CD8-positive, alpha-beta memory T cell (primary cell): ENCODE measurements at regions not wholly inside any gene's neighbourhood (a gene's known extent, or its start where the extent isn't known, plus 50 kb on each side); places are given as distances from the start of the nearest gene placed in this dataset.

Experiments
- CTCF ChIA-PET: fragments of 350-600 bp; sonication (Branson Sonifier 250); formaldehyde crosslinking; loops from one replicate; lab custom pipeline; 2021; ENCODE audit warnings: antibody characterized with exemption; lab: Charles Lee
- POLR2A ChIA-PET: fragments of 350-600 bp; sonication (Branson Sonifier 250); formaldehyde crosslinking; loops from one replicate; lab custom pipeline; 2021; ENCODE audit warnings: antibody characterized with exemption; lab: Charles Lee
- DNase-seq, 5 donors: peaks; one replicate each; pipeline versions ENCODE4 v3.0.0 to v3.0.0-alpha.2; 2020 to 2022; ENCODE audit warnings: mixed read lengths in 1 of 5
- H3K27ac ChIP-seq: one replicate; pipeline ENCODE4 v1.7.0; 2013; ENCODE audit warnings: low read depth, mild to moderate bottlenecking, low read length, moderate library complexity
- H3K27me3 ChIP-seq: 2 replicates; pipeline ENCODE4 v1.7.0; 2013; ENCODE audit warnings: low read length, mild to moderate bottlenecking; ENCODE audit not compliant: insufficient read depth, poor library complexity, severe bottlenecking
- H3K36me3 ChIP-seq: 2 replicates; pipeline ENCODE4 v1.7.0; 2013; ENCODE audit warnings: mild to moderate bottlenecking, low read length, moderate library complexity; ENCODE audit not compliant: insufficient read depth
- H3K4me1 ChIP-seq: 2 replicates; pipeline ENCODE4 v1.7.0; 2013; ENCODE audit warnings: mild to moderate bottlenecking, low read length, moderate library complexity; ENCODE audit not compliant: insufficient read depth
- H3K4me3 ChIP-seq: 2 replicates; pipeline ENCODE4 v1.7.0; 2013; ENCODE audit warnings: mild to moderate bottlenecking, low read length
- H3K9me3 ChIP-seq: 2 replicates; pipeline ENCODE4 v1.7.0; 2013; ENCODE audit warnings: mild to moderate bottlenecking, low read length
- H3K27ac Mint-ChIP-seq, 8 donors: one replicate each; pipeline ENCODE4 v1.8.0; 2020 to 2021; ENCODE audit warnings: mixed read lengths in 8 of 8, mild to moderate bottlenecking in 6 of 8, inconsistent platforms in 3 of 8, moderate library complexity in 3 of 8
- H3K27me3 Mint-ChIP-seq, 2 donors: one replicate each; pipeline ENCODE4 v1.8.0; 2020 to 2021; ENCODE audit warnings: mixed read lengths in 2 of 2, mild to moderate bottlenecking in 1 of 2, moderate library complexity in 1 of 2
- H3K36me3 Mint-ChIP-seq, 3 donors: one replicate each; pipeline ENCODE4 v1.8.0; 2020 to 2021; ENCODE audit warnings: mixed read lengths in 3 of 3, inconsistent platforms in 1 of 3, mild to moderate bottlenecking in 1 of 3
- H3K4me1 Mint-ChIP-seq, 3 donors: one replicate each; pipeline ENCODE4 v1.8.0; 2020 to 2021; ENCODE audit warnings: mixed read lengths in 3 of 3, inconsistent platforms in 1 of 3, mild to moderate bottlenecking in 1 of 3
- H3K4me3 Mint-ChIP-seq, 7 donors: one replicate each; pipeline ENCODE4 v1.8.0; 2020 to 2021; ENCODE audit warnings: mixed read lengths in 7 of 7, mild to moderate bottlenecking in 6 of 7, moderate library complexity in 4 of 7, inconsistent platforms in 2 of 7
- H3K9me3 Mint-ChIP-seq, 5 donors: one replicate each; pipeline ENCODE4 v1.8.0; 2020 to 2022; ENCODE audit warnings: mixed read lengths in 5 of 5, mild to moderate bottlenecking in 3 of 5, moderate library complexity in 2 of 5, inconsistent platforms in 1 of 5

GRCh38 chr2:116879650-116880160 lies 934.8 kb upstream of the DDX18 start:
- no peak overlapping the region for H3K4me3 ChIP-seq
- H3K9me3 Mint-ChIP-seq = peaks cover 2 to 52% (median 10%) of the 10 kb centered on the region in 5 donors
- DNase-seq = no peak
- ChIA-PET CTCF (no interaction called here), POLR2A (no interaction called here)
- no peaks in the 10 kb centered on the region for H3K36me3 ChIP-seq
- peaks cover 0 to 3% (median 0%) of the 10 kb centered on the region in 3 donors for H3K36me3 Mint-ChIP-seq
- H3K27me3 ChIP-seq = no peaks in the 10 kb centered on the region
- no peak overlapping the region for H3K27ac Mint-ChIP-seq
- H3K4me1 ChIP-seq = no peaks in the 10 kb centered on the region
- no peak overlapping the region for H3K27ac ChIP-seq
- H3K4me1 Mint-ChIP-seq = no peaks in the 10 kb centered on the region
- H3K27me3 Mint-ChIP-seq = no peaks in the 10 kb centered on the region
- H3K9me3 ChIP-seq = no peaks in the 10 kb centered on the region
- H3K4me3 Mint-ChIP-seq = no peak overlapping the region

- Mint-ChIP-seq H3K27me3 (no peaks in the 10 kb centered on the region), H3K27ac (no peak overlapping the region), H3K9me3 (peaks cover 13 to 40% (median 18%) of the 10 kb centered on the region in 5 donors), H3K4me1 (no peaks in the 10 kb centered on the region), H3K4me3 (no peak overlapping the region), H3K36me3 (no peaks in the 10 kb centered on the region)
- CTCF ChIA-PET = no interaction called here
- Histone ChIP-seq H3K36me3 (no peaks in the 10 kb centered on the region), H3K9me3 (no peaks in the 10 kb centered on the region), H3K27ac (no peak overlapping the region), H3K4me1 (no peaks in the 10 kb centered on the region), H3K27me3 (no peaks in the 10 kb centered on the region), H3K4me3 (no peak overlapping the region)
- DNase-seq = no peak
- POLR2A ChIA-PET = no interaction called here
Observed at GRCh38 chr2:116891191-116891590, 923.3 kb upstream of the DDX18 start.

GRCh38 chr2:116911540-116911939 lies 903.0 kb upstream of the DDX18 start:
- no peaks in the 10 kb centered on the region for H3K9me3 ChIP-seq
- no peaks in the 10 kb centered on the region for H3K4me1 ChIP-seq
- H3K27me3 Mint-ChIP-seq = no peaks in the 10 kb centered on the region
- H3K27me3 ChIP-seq = no peaks in the 10 kb centered on the region
- H3K4me3 ChIP-seq = no peak overlapping the region
- H3K27ac ChIP-seq = no peak overlapping the region
- H3K9me3 Mint-ChIP-seq = peaks cover 3 to 31% (median 9%) of the 10 kb centered on the region in 5 donors
- POLR2A ChIA-PET = no interaction called here
- CTCF ChIA-PET = no interaction called here
- no peak overlapping the region for H3K4me3 Mint-ChIP-seq
- DNase-seq = no peak
- H3K4me1 Mint-ChIP-seq = no peaks in the 10 kb centered on the region
- H3K36me3 ChIP-seq = no peaks in the 10 kb centered on the region
- no peaks in the 10 kb centered on the region for H3K36me3 Mint-ChIP-seq
- no peak overlapping the region for H3K27ac Mint-ChIP-seq

- H3K4me1 Mint-ChIP-seq = no peaks in the 10 kb centered on the region
- no peaks in the 10 kb centered on the region for H3K36me3 ChIP-seq
- CTCF ChIA-PET = no interaction called here
- H3K27me3 Mint-ChIP-seq = no peaks in the 10 kb centered on the region
- no peaks in the 10 kb centered on the region for H3K36me3 Mint-ChIP-seq
- H3K9me3 Mint-ChIP-seq = peaks cover 0 to 29% (median 3%) of the 10 kb centered on the region in 5 donors
- no peak overlapping the region for H3K27ac Mint-ChIP-seq
- no peaks in the 10 kb centered on the region for H3K27me3 ChIP-seq
- no peaks in the 10 kb centered on the region for H3K9me3 ChIP-seq
- no peak overlapping the region for H3K4me3 Mint-ChIP-seq
- no peak overlapping the region for H3K4me3 ChIP-seq
- no peaks in the 10 kb centered on the region for H3K4me1 ChIP-seq
- no peak overlapping the region for H3K27ac ChIP-seq
- POLR2A ChIA-PET = no interaction called here
- DNase-seq = no peak
Observed at GRCh38 chr2:116915673-116916072, 898.8 kb upstream of the DDX18 start.

GRCh38 chr2:116917196-116917595 lies 897.3 kb upstream of the DDX18 start:
- Histone ChIP-seq H3K9me3 (no peaks in the 10 kb centered on the region), H3K36me3 (no peaks in the 10 kb centered on the region), H3K27me3 (no peaks in the 10 kb centered on the region), H3K4me3 (no peak overlapping the region), H3K27ac (no peak overlapping the region), H3K4me1 (no peaks in the 10 kb centered on the region)
- Mint-ChIP-seq H3K27me3 (no peaks in the 10 kb centered on the region), H3K9me3 (peaks cover 0 to 37% (median 3%) of the 10 kb centered on the region in 5 donors), H3K27ac (no peak overlapping the region), H3K4me1 (no peaks in the 10 kb centered on the region), H3K4me3 (no peak overlapping the region), H3K36me3 (no peaks in the 10 kb centered on the region)
- ChIA-PET POLR2A (no interaction called here), CTCF (no interaction called here)
- DNase-seq = no peak

GRCh38 chr2:116918574-116918973 lies 895.9 kb upstream of the DDX18 start:
- H3K36me3 Mint-ChIP-seq = no peaks in the 10 kb centered on the region
- ChIA-PET POLR2A (no interaction called here), CTCF (no interaction called here)
- Histone ChIP-seq H3K4me1 (no peaks in the 10 kb centered on the region), H3K36me3 (no peaks in the 10 kb centered on the region), H3K27ac (no peak overlapping the region), H3K4me3 (no peak overlapping the region), H3K27me3 (no peaks in the 10 kb centered on the region), H3K9me3 (no peaks in the 10 kb centered on the region)
- no peak overlapping the region for H3K4me3 Mint-ChIP-seq
- no peaks in the 10 kb centered on the region for H3K27me3 Mint-ChIP-seq
- no peak for DNase-seq
- no peak overlapping the region for H3K27ac Mint-ChIP-seq
- no peaks in the 10 kb centered on the region for H3K4me1 Mint-ChIP-seq
- H3K9me3 Mint-ChIP-seq = peaks cover 0 to 38% (median 4%) of the 10 kb centered on the region in 5 donors

- no peaks in the 10 kb centered on the region for H3K27me3 Mint-ChIP-seq
- Histone ChIP-seq H3K9me3 (no peaks in the 10 kb centered on the region), H3K36me3 (no peaks in the 10 kb centered on the region), H3K4me1 (no peaks in the 10 kb centered on the region), H3K27me3 (no peaks in the 10 kb centered on the region), H3K4me3 (no peak overlapping the region), H3K27ac (no peak overlapping the region)
- peaks cover 3 to 41% (median 8%) of the 10 kb centered on the region in 5 donors for H3K9me3 Mint-ChIP-seq
- ChIA-PET CTCF (no interaction called here), POLR2A (no interaction called here)
- H3K4me1 Mint-ChIP-seq = no peaks in the 10 kb centered on the region
- no peak overlapping the region for H3K27ac Mint-ChIP-seq
- H3K4me3 Mint-ChIP-seq = no peak overlapping the region
- peaks cover 0 to 4% (median 0%) of the 10 kb centered on the region in 3 donors for H3K36me3 Mint-ChIP-seq
- DNase-seq = no peak
Observed at GRCh38 chr2:116922414-116922813, 892.1 kb upstream of the DDX18 start.

GRCh38 chr2:116924509-116924908 lies 890.0 kb upstream of the DDX18 start:
- no peaks in the 10 kb centered on the region for H3K27me3 Mint-ChIP-seq
- Histone ChIP-seq H3K9me3 (no peaks in the 10 kb centered on the region), H3K27ac (no peak overlapping the region), H3K36me3 (no peaks in the 10 kb centered on the region), H3K27me3 (no peaks in the 10 kb centered on the region), H3K4me3 (no peak overlapping the region), H3K4me1 (no peaks in the 10 kb centered on the region)
- H3K4me1 Mint-ChIP-seq = no peaks in the 10 kb centered on the region
- DNase-seq = no peak
- H3K4me3 Mint-ChIP-seq = no peak overlapping the region
- H3K9me3 Mint-ChIP-seq = peaks cover 3 to 47% (median 8%) of the 10 kb centered on the region in 5 donors
- H3K36me3 Mint-ChIP-seq = peaks cover 0 to 4% (median 0%) of the 10 kb centered on the region in 3 donors
- POLR2A ChIA-PET = no interaction called here
- no peak overlapping the region for H3K27ac Mint-ChIP-seq
- CTCF ChIA-PET = no interaction called here
